SK-N-SH treated with all-trans-retinoic acid at 6 μM for 48 hours (cell line): ENCODE measurements at regions not wholly inside any gene's neighbourhood (a gene's known extent, or its start where the extent isn't known, plus 50 kb on each side); places are given as distances from the start of the nearest gene placed in this dataset.

ENCODE experiments used
- ARNTL ChIP-seq: fragments of 450-650 bp; formaldehyde crosslinking; IDR thresholded peaks from 2 replicates; pipeline ENCODE4 v1.5.0; 2020; ENCODE audit warnings: low read depth, mild to moderate bottlenecking, moderate library complexity, borderline replicate concordance
- SNAI2 ChIP-seq: fragments of 250-450 bp; sonication (Bioruptor Pico); IDR thresholded peaks from 2 replicates; pipeline ENCODE4 v1.5.0; 2020; ENCODE audit warnings: mild to moderate bottlenecking, moderate library complexity
- TOX ChIP-seq: fragments of 250-450 bp; sonication (Bioruptor Pico); IDR thresholded peaks from 2 replicates; pipeline ENCODE4 v1.8.0; 2021; ENCODE audit warnings: mild to moderate bottlenecking, moderate library complexity, borderline replicate concordance
- TF ChIP-seq, protein P1 (sequence below): fragments of 250-450 bp; sonication (Bioruptor Pico); IDR thresholded peaks from 2 replicates; pipeline ENCODE4 v1.5.0; 2020; ENCODE audit warnings: mild to moderate bottlenecking, moderate library complexity
- TF ChIP-seq, protein P2 (sequence below): fragments of 250-450 bp; sonication (Bioruptor Pico); IDR thresholded peaks from 2 replicates; pipeline ENCODE4 v1.5.1; 2020; ENCODE audit warnings: low read depth, mild to moderate bottlenecking, moderate library complexity

DNA sequence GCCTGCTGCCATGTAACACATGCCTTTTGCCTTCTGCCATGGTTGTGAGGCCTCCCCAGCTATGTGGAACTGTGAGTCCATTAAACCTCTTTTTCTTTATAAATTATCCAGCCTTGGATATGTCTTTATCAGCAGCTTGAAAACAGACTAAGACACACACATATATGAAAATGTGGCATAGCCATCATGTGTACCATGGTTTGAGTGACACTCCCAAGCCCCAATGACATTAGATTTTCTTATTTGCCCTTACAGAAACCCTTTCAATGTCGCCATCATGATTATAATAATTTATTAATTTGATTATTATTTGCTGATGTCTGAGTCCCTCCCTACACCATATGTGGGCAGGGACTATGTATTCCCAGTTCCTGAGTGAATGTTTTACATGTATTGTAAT, 63.5 kb upstream of the FGGY start:
- TF ChIP-seq, protein P1, sequence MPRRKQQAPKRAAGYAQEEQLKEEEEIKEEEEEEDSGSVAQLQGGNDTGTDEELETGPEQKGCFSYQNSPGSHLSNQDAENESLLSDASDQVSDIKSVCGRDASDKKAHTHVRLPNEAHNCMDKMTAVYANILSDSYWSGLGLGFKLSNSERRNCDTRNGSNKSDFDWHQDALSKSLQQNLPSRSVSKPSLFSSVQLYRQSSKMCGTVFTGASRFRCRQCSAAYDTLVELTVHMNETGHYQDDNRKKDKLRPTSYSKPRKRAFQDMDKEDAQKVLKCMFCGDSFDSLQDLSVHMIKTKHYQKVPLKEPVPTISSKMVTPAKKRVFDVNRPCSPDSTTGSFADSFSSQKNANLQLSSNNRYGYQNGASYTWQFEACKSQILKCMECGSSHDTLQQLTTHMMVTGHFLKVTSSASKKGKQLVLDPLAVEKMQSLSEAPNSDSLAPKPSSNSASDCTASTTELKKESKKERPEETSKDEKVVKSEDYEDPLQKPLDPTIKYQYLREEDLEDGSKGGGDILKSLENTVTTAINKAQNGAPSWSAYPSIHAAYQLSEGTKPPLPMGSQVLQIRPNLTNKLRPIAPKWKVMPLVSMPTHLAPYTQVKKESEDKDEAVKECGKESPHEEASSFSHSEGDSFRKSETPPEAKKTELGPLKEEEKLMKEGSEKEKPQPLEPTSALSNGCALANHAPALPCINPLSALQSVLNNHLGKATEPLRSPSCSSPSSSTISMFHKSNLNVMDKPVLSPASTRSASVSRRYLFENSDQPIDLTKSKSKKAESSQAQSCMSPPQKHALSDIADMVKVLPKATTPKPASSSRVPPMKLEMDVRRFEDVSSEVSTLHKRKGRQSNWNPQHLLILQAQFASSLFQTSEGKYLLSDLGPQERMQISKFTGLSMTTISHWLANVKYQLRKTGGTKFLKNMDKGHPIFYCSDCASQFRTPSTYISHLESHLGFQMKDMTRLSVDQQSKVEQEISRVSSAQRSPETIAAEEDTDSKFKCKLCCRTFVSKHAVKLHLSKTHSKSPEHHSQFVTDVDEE (CRISPR knock-in tag) = no peak
- TF ChIP-seq ARNTL (no peak), SNAI2 (CRISPR knock-in tag) (no peak), TOX (CRISPR knock-in tag) (no peak)
- TF ChIP-seq, protein P2, sequence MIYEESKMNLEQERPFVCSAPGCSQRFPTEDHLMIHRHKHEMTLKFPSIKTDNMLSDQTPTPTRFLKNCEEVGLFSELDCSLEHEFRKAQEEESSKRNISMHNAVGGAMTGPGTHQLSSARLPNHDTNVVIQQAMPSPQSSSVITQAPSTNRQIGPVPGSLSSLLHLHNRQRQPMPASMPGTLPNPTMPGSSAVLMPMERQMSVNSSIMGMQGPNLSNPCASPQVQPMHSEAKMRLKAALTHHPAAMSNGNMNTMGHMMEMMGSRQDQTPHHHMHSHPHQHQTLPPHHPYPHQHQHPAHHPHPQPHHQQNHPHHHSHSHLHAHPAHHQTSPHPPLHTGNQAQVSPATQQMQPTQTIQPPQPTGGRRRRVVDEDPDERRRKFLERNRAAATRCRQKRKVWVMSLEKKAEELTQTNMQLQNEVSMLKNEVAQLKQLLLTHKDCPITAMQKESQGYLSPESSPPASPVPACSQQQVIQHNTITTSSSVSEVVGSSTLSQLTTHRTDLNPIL (CRISPR knock-in tag) = no peak
